ENCODE measurements at regions not wholly inside any gene's neighbourhood (a gene's known extent, or its start where the extent isn't known, plus 50 kb on each side); places are given as distances from the start of the nearest gene placed in this dataset.
"Not testable (repeated sequence)": the region's sequence is repeated elsewhere in the genome, so short reads cannot be mapped to it uniquely, and the experiment has no call there.

GRCh38 chr1:213692321-213692720, 295.5 kb upstream of the PROX1 start:
- H3K27ac ChIP-seq: no peak overlapping the region
- no peak for DNase-seq (ENCODE audit: low read depth, low spot score)

DNA sequence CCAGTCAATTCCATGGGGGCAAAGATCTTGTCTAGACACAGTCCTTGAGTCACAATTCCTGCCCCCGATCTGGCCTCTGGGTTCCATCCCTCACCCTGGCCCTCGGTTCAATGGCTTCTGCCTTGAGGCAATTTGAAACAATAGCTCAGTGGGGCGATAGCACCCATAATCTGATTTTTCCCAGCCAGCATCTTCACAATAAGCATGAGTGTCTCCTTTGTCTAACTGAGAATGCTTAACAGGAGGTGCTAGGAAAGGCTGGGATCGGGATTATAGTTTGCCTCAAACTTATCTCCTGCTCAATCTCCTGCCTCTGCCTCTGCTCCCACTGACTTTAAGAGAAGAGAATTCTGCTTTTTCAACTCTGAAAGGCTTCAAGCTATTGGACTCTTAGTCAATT, 293.9 kb upstream of the PROX1 start:
- no peak overlapping the region for H3K27ac ChIP-seq
- no peak for DNase-seq (ENCODE audit: low read depth, low spot score)

DNA sequence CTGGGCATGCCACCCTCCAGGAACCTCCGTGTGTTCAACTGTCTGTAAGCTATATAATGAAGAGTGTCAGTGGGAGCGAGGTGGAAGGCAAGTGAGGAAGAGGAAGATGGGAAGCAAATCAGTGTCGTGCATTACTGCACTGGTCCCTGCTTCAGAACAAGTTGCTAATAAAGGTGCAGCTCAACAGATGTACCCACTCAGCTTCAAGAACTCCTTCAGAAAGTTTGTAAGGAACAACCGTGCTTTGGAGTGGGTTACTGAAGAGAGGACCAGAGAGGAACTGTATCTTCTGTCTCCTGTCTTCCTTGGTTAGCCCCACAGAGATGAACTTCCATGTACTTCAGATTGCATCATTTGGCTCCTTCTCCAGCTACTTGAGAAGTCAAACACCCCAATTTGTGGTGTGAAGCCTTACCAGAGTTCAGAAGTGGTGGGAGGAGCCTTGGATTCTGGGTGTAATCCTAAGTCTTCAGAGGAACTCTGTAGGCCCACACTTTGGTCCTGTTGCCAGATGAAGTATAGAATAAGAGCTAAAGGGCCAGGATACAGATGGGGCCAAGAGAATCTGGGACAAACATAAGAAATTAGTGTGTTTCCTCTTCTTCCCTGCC, 290.5 kb upstream of the PROX1 start:
- DNase-seq (ENCODE audit: low read depth, low spot score): no peak
- H3K27ac ChIP-seq: no peak overlapping the region

- no peak overlapping the region for H3K27ac ChIP-seq
- DNase-seq (ENCODE audit: low read depth, low spot score): no peak
Measured at GRCh38 chr1:213698092-213698702, 289.6 kb upstream of the PROX1 start.

GRCh38 chr1:213702703-213703102, 285.1 kb upstream of the PROX1 start:
- H3K27ac ChIP-seq: no peak overlapping the region

DNA sequence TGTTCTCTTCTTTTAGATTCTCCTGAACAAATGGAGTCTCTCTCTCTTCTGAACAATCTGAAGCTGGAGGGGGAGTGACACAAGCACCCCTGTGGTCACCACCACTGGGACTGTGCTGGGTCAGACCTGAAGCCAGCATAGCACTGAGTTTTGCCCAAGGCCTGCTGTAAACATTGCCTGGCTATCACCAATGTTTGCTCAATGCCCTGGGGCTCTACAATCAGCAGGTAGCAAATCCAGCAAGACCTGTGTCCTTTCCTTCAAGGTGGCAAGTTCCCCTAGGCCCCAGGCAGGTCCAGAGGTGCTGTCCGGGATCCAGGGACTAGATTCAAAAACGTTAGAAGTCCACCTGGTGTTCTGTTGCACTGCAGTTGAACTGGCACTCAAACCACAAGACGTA, 282.8 kb upstream of the PROX1 start:
- H3K27ac ChIP-seq: no peak overlapping the region
- DNase-seq (ENCODE audit: low read depth, low spot score): no peak

More at GRCh38 chr1:213702703-213703102, 285.1 kb upstream of the PROX1 start:
- DNase-seq (ENCODE audit: low read depth, low spot score): no peak

- not testable (repeated sequence) for H3K27ac ChIP-seq; DNase-seq (ENCODE audit: low read depth, low spot score)
Measured at GRCh38 chr1:213711833-213712490, 275.8 kb upstream of the PROX1 start.

DNA sequence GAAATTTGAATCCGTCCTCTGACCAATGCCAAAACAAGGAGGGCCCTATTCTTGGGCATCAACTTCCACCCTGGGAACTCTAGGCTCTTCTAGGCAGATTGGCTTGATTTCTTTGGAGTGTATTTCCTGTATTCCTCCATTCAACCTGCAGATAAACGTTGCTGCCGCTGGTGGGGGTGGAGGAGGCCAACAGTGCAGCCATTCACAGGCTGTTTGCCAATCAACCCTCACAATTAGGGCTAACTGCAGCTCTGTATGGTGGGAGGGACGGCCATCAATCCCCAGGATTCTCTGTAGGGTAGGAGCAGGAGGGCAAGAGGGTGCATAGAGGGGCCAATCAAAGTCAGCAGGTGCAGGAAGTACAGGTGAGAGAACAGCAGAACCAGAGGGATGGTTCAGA, 273.1 kb upstream of the PROX1 start:
- DNase-seq (ENCODE audit: low read depth, low spot score): no peak

GRCh38 chr1:213715182-213715581, 272.6 kb upstream of the PROX1 start:
- DNase-seq (ENCODE audit: low read depth, low spot score): no peak
- no peak overlapping the region for H3K27ac ChIP-seq

More for the DNA sequence above, 273.1 kb upstream of the PROX1 start:
- no peak overlapping the region for H3K27ac ChIP-seq

GRCh38 chr1:213719462-213719861, 268.3 kb upstream of the PROX1 start:
- no peak overlapping the region for H3K27ac ChIP-seq
- DNase-seq (ENCODE audit: low read depth, low spot score): no peak

DNA sequence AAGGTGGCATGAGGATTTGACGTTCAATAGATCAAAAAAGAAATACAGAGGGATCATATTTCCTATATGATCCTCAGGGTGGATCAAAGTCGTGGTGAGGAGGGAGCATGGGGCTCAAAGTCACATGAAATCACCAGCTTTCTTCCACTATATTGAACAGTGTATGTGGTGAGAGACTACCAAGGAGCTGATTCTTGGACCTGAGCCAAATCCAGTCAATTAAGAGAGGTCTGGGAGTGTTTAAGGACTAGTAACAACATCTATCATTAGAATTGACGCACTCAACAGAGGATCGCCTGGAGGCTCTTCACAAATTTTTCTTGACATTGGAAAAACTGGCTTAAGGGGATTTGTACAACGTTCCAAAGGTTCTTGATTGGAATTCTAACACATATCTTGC, 267.7 kb upstream of the PROX1 start:
- DNase-seq (ENCODE audit: low read depth, low spot score): no peak
- no peak overlapping the region for H3K27ac ChIP-seq

GRCh38 chr1:213723187-213723586, 264.6 kb upstream of the PROX1 start:
- no peak overlapping the region for H3K27ac ChIP-seq
- no peak for DNase-seq (ENCODE audit: low read depth, low spot score)

GRCh38 chr1:213724640-213725536, 262.9 kb upstream of the PROX1 start:
- no peak overlapping the region for H3K27ac ChIP-seq
- DNase-seq (ENCODE audit: low read depth, low spot score): no peak

DNA sequence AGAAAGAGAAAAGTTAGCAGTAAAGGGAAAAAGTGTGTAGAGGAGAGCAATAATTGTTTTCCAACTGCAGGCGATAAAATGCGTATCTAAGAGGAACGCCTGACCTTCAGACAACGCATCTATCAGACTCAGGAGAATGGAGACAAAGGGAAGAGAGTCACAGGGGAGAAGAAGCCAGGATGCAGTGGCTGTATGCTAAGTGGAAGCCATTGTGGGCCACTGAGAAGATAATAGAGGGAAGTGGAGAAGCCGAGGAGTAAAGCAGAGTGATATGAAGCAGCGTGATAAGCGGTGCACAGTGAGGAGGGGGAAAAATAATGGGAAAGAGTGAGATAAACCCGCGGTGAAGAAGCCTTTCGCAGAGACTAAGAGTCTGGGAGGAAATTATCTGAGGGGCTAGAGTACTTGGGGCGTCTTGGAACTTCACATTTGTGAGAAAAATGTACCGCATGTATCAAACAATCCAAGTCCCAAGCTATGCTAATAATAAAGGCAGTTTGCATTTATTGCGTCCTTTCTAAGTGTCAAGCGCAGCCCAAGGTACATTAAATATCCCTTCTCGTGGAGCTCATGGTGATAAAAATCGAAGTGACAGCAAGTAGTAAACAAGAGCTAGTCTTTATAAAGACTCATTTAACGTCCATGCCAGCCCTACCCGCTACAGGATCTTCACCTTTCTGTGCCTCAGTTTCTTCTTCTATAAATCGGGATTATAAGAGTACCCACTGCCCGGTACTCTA, 259.8 kb upstream of the PROX1 start:
- no peak overlapping the region for H3K27ac ChIP-seq
- DNase-seq (ENCODE audit: low read depth, low spot score): no peak

GRCh38 chr1:213728593-213729536, 258.9 kb upstream of the PROX1 start:
- no peak for DNase-seq (ENCODE audit: low read depth, low spot score)
- H3K27ac ChIP-seq: no peak overlapping the region

GRCh38 chr1:213733705-213734104, 254.1 kb upstream of the PROX1 start:
- DNase-seq (ENCODE audit: low read depth, low spot score): no peak
- no peak overlapping the region for H3K27ac ChIP-seq

DNA sequence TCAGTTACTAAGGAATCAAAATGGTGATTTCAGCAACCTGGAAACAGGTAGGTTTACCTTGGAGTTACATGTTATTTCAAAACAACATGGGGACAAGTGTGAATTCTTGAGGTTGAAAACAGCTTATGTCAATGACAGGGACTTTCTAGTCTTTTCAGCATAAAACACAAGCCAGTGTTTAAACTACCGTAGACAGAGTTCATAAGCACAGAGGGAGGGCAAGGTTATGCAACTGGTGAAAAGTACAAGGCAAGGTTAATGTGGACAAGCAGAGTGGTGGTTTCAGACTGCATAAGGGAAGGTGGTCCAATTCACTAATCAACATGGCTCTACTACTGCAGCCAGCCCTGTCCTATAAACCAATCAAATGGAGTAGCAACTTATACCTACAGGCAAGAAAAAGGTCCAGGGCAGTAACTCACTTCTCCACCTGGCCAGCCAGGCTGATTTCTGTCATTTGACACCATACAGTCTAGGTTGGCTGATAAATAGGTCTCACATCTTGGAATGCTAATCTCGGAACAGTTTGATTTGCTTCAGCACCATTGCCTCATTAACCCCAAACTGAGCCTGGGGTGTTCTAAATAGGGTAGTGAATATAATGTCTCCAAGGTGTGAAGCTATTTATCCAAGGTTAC, 250.3 kb upstream of the PROX1 start:
- H3K27ac ChIP-seq: no peak overlapping the region
- DNase-seq (ENCODE audit: low read depth, low spot score): no peak

GRCh38 chr1:213738658-213739057, 249.1 kb upstream of the PROX1 start:
- no peak overlapping the region for H3K27ac ChIP-seq
- no peak for DNase-seq (ENCODE audit: low read depth, low spot score)

DNA sequence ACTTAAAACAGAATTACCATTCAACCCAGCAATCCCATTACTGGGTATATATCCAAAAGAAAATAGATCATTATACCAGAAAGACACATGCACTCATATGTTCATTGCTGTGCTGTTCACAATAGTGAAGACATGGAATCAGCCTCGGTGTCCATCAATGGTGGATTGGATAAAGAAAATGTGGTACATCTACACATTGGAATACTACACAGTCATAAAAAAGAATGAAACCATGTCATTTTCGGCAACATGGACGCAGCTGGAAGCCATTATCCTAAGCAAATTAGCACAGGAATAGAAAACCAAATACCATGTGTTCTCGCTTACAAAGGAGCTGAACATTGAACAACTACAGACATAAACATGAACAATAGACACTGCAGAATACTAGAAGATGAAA, 244.8 kb upstream of the PROX1 start:
- no peak overlapping the region for H3K27ac ChIP-seq
- DNase-seq (ENCODE audit: low read depth, low spot score): no peak
